ENCODE measurements at regions not wholly inside any gene's neighbourhood (a gene's known extent, or its start where the extent isn't known, plus 50 kb on each side); places are given as distances from the start of the nearest gene placed in this dataset.
"Not testable (repeated sequence)": the region's sequence is repeated elsewhere in the genome, so short reads cannot be mapped to it uniquely, and the experiment has no call there.

GRCh38 chr2:194526121-194526520, 1130.9 kb upstream of the SLC39A10 start:
- H3K27me3 Mint-ChIP-seq, result no peaks in the 10 kb centered on the region
- H3K4me1 Mint-ChIP-seq, result no peaks in the 10 kb centered on the region
- CTCF ChIA-PET, result no interaction called here

DNA sequence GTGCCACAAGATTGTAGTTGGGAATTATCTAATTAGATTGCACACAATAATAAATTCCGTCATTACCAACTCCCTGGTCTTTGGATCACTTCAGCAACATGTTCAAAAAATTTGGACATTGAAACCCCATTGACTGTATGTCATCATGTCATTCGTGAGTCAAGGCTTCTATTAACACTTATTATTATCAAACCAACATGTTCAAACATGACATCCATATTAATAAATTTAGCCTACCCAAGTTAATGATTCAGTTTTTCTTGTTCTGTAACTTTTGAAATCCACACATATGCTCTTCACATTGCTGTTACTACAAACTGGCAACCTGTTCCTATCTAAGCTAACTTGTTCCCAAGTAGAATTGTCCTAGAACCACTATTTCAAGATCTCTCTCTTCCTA, 1142.7 kb upstream of the SLC39A10 start:
- CTCF ChIA-PET, result no interaction called here
- no peaks in the 10 kb centered on the region for H3K27me3 Mint-ChIP-seq
- WGBS (ENCODE audit: insufficient coverage), result 76% methylated on average over 2 of the region's 2 CpGs

More at GRCh38 chr2:194526121-194526520, 1130.9 kb upstream of the SLC39A10 start:
- Histone ChIP-seq H3K4me2 (replicated peaks; ENCODE audit: low read depth, low read length, poor library complexity, severe bottlenecking) (no peak overlapping the region), H4K20me1 (ENCODE audit: control insufficient read depth, insufficient read depth, low read length, poor library complexity, severe bottlenecking) (no peaks in the 10 kb centered on the region), H3K27me3 (replicated peaks in 1 of 4; ENCODE audit: control extremely low read depth in 1 of 4, control insufficient read depth in 3 of 4, insufficient read depth in 4 of 4, low read length in 3 of 4) (no peaks in the 10 kb centered on the region), H3K9ac (ENCODE audit: low read length) (no peak overlapping the region), H3K79me2 (ENCODE audit: control insufficient read depth, insufficient read depth, low read length) (no peaks in the 10 kb centered on the region), H3K4me1 (ENCODE audit: control insufficient read depth in 2 of 2, insufficient read depth in 2 of 2, low read length in 2 of 2) (no peaks in the 10 kb centered on the region), H3K4me3 (ENCODE audit: control extremely low read depth in 1 of 5, extremely low read depth in 1 of 5, insufficient read depth in 1 of 5, low read depth in 2 of 5, low read length in 4 of 5) (no peak overlapping the region), H2AFZ (ENCODE audit: insufficient read depth, low read depth, low read length, poor library complexity, severe bottlenecking) (no peak overlapping the region), H3K36me3 (replicated peaks in 1 of 2; ENCODE audit: control extremely low read depth in 1 of 2, control insufficient read depth in 1 of 2, extremely low read depth in 1 of 2, insufficient read depth in 2 of 2, low read length in 1 of 2) (no peaks in the 10 kb centered on the region), H3K9me3 (ENCODE audit: control extremely low read depth in 1 of 3, control insufficient read depth in 2 of 3, insufficient read depth in 1 of 3, low read length in 2 of 3) (no peaks in the 10 kb centered on the region), H3K27ac (ENCODE audit: low read length in 2 of 2) (no peak overlapping the region)
- Mint-ChIP-seq H3K9me3 (ENCODE audit: insufficient read depth) (no peaks in the 10 kb centered on the region), H3K27ac (no peak overlapping the region), H3K4me3 (no peak overlapping the region)
- intact Hi-C loops (cut with micrococcal nuclease), result no loop called here
- POLR2A ChIA-PET, result no interaction called here
- DNase-seq (no peak), ATAC-seq (ENCODE audit: low read depth) (no peak)
- TF ChIP-seq, protein P1, sequence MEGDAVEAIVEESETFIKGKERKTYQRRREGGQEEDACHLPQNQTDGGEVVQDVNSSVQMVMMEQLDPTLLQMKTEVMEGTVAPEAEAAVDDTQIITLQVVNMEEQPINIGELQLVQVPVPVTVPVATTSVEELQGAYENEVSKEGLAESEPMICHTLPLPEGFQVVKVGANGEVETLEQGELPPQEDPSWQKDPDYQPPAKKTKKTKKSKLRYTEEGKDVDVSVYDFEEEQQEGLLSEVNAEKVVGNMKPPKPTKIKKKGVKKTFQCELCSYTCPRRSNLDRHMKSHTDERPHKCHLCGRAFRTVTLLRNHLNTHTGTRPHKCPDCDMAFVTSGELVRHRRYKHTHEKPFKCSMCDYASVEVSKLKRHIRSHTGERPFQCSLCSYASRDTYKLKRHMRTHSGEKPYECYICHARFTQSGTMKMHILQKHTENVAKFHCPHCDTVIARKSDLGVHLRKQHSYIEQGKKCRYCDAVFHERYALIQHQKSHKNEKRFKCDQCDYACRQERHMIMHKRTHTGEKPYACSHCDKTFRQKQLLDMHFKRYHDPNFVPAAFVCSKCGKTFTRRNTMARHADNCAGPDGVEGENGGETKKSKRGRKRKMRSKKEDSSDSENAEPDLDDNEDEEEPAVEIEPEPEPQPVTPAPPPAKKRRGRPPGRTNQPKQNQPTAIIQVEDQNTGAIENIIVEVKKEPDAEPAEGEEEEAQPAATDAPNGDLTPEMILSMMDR (IDR thresholded peaks at IDR 0.05), result no peak
- TF ChIP-seq EZH2 (IDR thresholded peaks at IDR 0.05; ENCODE audit: borderline replicate concordance, insufficient read depth, low read depth, low read length, poor library complexity, severe bottlenecking), result no peak

GRCh38 chr2:194511070-194511469, 1146.0 kb upstream of the SLC39A10 start:
- H3K27ac ChIP-seq (ENCODE audit: low read length in 2 of 2); H3K27me3 Mint-ChIP-seq; H3K4me1 Mint-ChIP-seq; H3K9me3 ChIP-seq (ENCODE audit: control extremely low read depth in 1 of 3, control insufficient read depth in 2 of 3, insufficient read depth in 1 of 3, low read length in 2 of 3); H2AFZ ChIP-seq (ENCODE audit: insufficient read depth, low read depth, low read length, poor library complexity, severe bottlenecking); H4K20me1 ChIP-seq (ENCODE audit: control insufficient read depth, insufficient read depth, low read length, poor library complexity, severe bottlenecking); H3K79me2 ChIP-seq (ENCODE audit: control insufficient read depth, insufficient read depth, low read length); CTCF ChIA-PET; intact Hi-C loops (cut with micrococcal nuclease); H3K27ac Mint-ChIP-seq; H3K36me3 ChIP-seq (replicated peaks in 1 of 2; ENCODE audit: control extremely low read depth in 1 of 2, control insufficient read depth in 1 of 2, extremely low read depth in 1 of 2, insufficient read depth in 2 of 2, low read length in 1 of 2); ATAC-seq (ENCODE audit: low read depth); POLR2A ChIA-PET; H3K4me2 ChIP-seq (replicated peaks; ENCODE audit: low read depth, low read length, poor library complexity, severe bottlenecking); H3K27me3 ChIP-seq (replicated peaks in 1 of 4; ENCODE audit: control extremely low read depth in 1 of 4, control insufficient read depth in 3 of 4, insufficient read depth in 4 of 4, low read length in 3 of 4); H3K4me3 ChIP-seq (ENCODE audit: control extremely low read depth in 1 of 5, extremely low read depth in 1 of 5, insufficient read depth in 1 of 5, low read depth in 2 of 5, low read length in 4 of 5); DNase-seq; H3K4me1 ChIP-seq (ENCODE audit: control insufficient read depth in 2 of 2, insufficient read depth in 2 of 2, low read length in 2 of 2); H3K9me3 Mint-ChIP-seq (ENCODE audit: insufficient read depth); H3K4me3 Mint-ChIP-seq; H3K9ac ChIP-seq (ENCODE audit: low read length): not testable (repeated sequence)
- no CpG with 5 or more reads among the region's 2 CpGs for WGBS (ENCODE audit: insufficient coverage)

More for the DNA sequence above, 1142.7 kb upstream of the SLC39A10 start:
- POLR2A ChIA-PET, result no interaction called here
- no peaks in the 10 kb centered on the region for H3K79me2 ChIP-seq (ENCODE audit: control insufficient read depth, insufficient read depth, low read length)
- no peak overlapping the region for H3K4me2 ChIP-seq (replicated peaks; ENCODE audit: low read depth, low read length, poor library complexity, severe bottlenecking)
- intact Hi-C loops (cut with micrococcal nuclease), result no loop called here
- Mint-ChIP-seq H3K27ac (no peak overlapping the region), H3K4me3 (no peak overlapping the region), H3K9me3 (ENCODE audit: insufficient read depth) (peaks cover 3% of the 10 kb centered on the region), H3K4me1 (no peaks in the 10 kb centered on the region)
- no peak overlapping the region for H3K4me3 ChIP-seq (ENCODE audit: control extremely low read depth in 1 of 5, extremely low read depth in 1 of 5, insufficient read depth in 1 of 5, low read depth in 2 of 5, low read length in 4 of 5)
- H3K9me3 ChIP-seq (ENCODE audit: control extremely low read depth in 1 of 3, control insufficient read depth in 2 of 3, insufficient read depth in 1 of 3, low read length in 2 of 3), result no peaks in the 10 kb centered on the region
- no peaks in the 10 kb centered on the region for H4K20me1 ChIP-seq (ENCODE audit: control insufficient read depth, insufficient read depth, low read length, poor library complexity, severe bottlenecking)
- H3K4me1 ChIP-seq (ENCODE audit: control insufficient read depth in 2 of 2, insufficient read depth in 2 of 2, low read length in 2 of 2), result no peaks in the 10 kb centered on the region
- H3K27me3 ChIP-seq (replicated peaks in 1 of 4; ENCODE audit: control extremely low read depth in 1 of 4, control insufficient read depth in 3 of 4, insufficient read depth in 4 of 4, low read length in 3 of 4), result no peaks in the 10 kb centered on the region
- H2AFZ ChIP-seq (ENCODE audit: insufficient read depth, low read depth, low read length, poor library complexity, severe bottlenecking), result no peak overlapping the region
- ATAC-seq (ENCODE audit: low read depth) (no peak), DNase-seq (no peak)
- TF ChIP-seq EZH2 (IDR thresholded peaks at IDR 0.05; ENCODE audit: borderline replicate concordance, insufficient read depth, low read depth, low read length, poor library complexity, severe bottlenecking), result no peak
- TF ChIP-seq, protein P1 (IDR thresholded peaks at IDR 0.05), result no peak
- no peak overlapping the region for H3K27ac ChIP-seq (ENCODE audit: low read length in 2 of 2)
- no peaks in the 10 kb centered on the region for H3K36me3 ChIP-seq (replicated peaks in 1 of 2; ENCODE audit: control extremely low read depth in 1 of 2, control insufficient read depth in 1 of 2, extremely low read depth in 1 of 2, insufficient read depth in 2 of 2, low read length in 1 of 2)
- H3K9ac ChIP-seq (ENCODE audit: low read length), result no peak overlapping the region

Measured in B cell (primary cell).